Kidney (tissue), 13 donors: ENCODE measurements at regions not wholly inside any gene's neighbourhood (a gene's known extent, or its start where the extent isn't known, plus 50 kb on each side); places are given as distances from the start of the nearest gene placed in this dataset.

Experiments used
- DNase-seq, 5 donors: peaks; one replicate each; pipeline ENCODE4 v3.0.0-alpha.2; 2013 to 2020
- FAIRE-seq: peaks from 2 replicates; lab custom pipeline; 2012; peaks lifted over from hg19 to GRCh38; lab: Jason Lieb, UNC
- H3K27ac ChIP-seq, 2 donors: one replicate each; pipeline ENCODE4 v1.7.0; 2013; ENCODE audit warnings: low read depth in 2 of 2, low read length in 2 of 2, inconsistent platforms in 1 of 2
- H3K27me3 ChIP-seq: one replicate; pipeline ENCODE4 v1.7.1; 2013; ENCODE audit warnings: low read length, inconsistent platforms; ENCODE audit not compliant: control insufficient read depth, insufficient read depth
- H3K36me3 ChIP-seq, 3 donors: one replicate each; pipeline versions ENCODE4 v1.7.0 to v1.7.1; 2013; ENCODE audit warnings: low read length in 3 of 3, control low read depth in 1 of 3, inconsistent platforms in 1 of 3; ENCODE audit not compliant: insufficient read depth in 3 of 3, control insufficient read depth in 2 of 3
- H3K4me1 ChIP-seq, 3 donors: one replicate each; pipeline versions ENCODE4 v1.7.0 to v1.7.1; 2013; ENCODE audit warnings: low read length in 3 of 3, inconsistent platforms in 1 of 3, low read depth in 1 of 3; ENCODE audit not compliant: control insufficient read depth in 2 of 3, insufficient read depth in 2 of 3
- H3K4me3 ChIP-seq, 3 donors: one replicate each; pipeline versions ENCODE4 v1.7.0 to v1.8.1; 2013; ENCODE audit warnings: low read length in 3 of 3, control low read depth in 1 of 3, inconsistent platforms in 1 of 3
- H3K9ac ChIP-seq, 3 donors: one replicate each; pipeline versions ENCODE4 v1.7.0 to v1.7.1; 2013; ENCODE audit warnings: low read length in 3 of 3, control low read depth in 1 of 3, inconsistent platforms in 1 of 3
- H3K9me3 ChIP-seq, 3 donors: one replicate each; pipeline versions ENCODE4 v1.7.0 to v1.7.1; 2013; ENCODE audit warnings: low read length in 3 of 3, control low read depth in 1 of 3, inconsistent platforms in 1 of 3; ENCODE audit not compliant: control insufficient read depth in 2 of 3, insufficient read depth in 1 of 3
- CTCF ChIP-seq: IDR thresholded peaks from 3 replicates; pipeline ENCODE4 v1.5.1; 2012; ENCODE audit warnings: mild to moderate bottlenecking, moderate library complexity, borderline replicate concordance; ENCODE audit not compliant: insufficient read depth; ENCODE audit errors: extremely low read depth
- intact Hi-C: fragments of 100-400 bp; cut with DNase I; formaldehyde crosslinking; loops from one replicate; pipeline ENCODE4 v1.11.1; 2022
- donor health status: control.
- donor health status: control.
- donor health status: control.
- donor health status: control.
- donor health status: control.
- donor health status: DM: yes; HTN: yes; CAD: no.
- donor health status: Normal renal cell carcinoma (clear cell type).

- intact Hi-C loops, result no loop called here
- no peak overlapping the region for H3K27ac ChIP-seq
- no peak for TF ChIP-seq CTCF
- H3K9ac ChIP-seq, result no peak overlapping the region
- no peaks in the 10 kb centered on the region for H3K4me1 ChIP-seq
- H3K9me3 ChIP-seq, result no peaks in the 10 kb centered on the region
- no peak for FAIRE-seq
- no peaks in the 10 kb centered on the region for H3K36me3 ChIP-seq
- H3K4me3 ChIP-seq, result no peak overlapping the region
- no peaks in the 10 kb centered on the region for H3K27me3 ChIP-seq
- no peak for DNase-seq
Observed at GRCh38 chr20:20796766-20797440, 84.5 kb upstream of the RALGAPA2 start.

- Histone ChIP-seq H3K36me3 (no peaks in the 10 kb centered on the region), H3K9me3 (no peaks in the 10 kb centered on the region), H3K27me3 (no peaks in the 10 kb centered on the region), H3K4me3 (no peak overlapping the region), H3K4me1 (no peaks in the 10 kb centered on the region), H3K27ac (no peak overlapping the region), H3K9ac (no peak overlapping the region)
- intact Hi-C loops, result no loop called here
- no peak for FAIRE-seq
- no peak for TF ChIP-seq CTCF
- DNase-seq, result no peak
Observed at GRCh38 chr20:20795721-20796120, 83.3 kb upstream of the RALGAPA2 start.

GRCh38 chr20:20795119-20795518 lies 82.7 kb upstream of the RALGAPA2 start:
- H3K27me3 ChIP-seq, result no peaks in the 10 kb centered on the region
- FAIRE-seq (no peak), DNase-seq (no peak)
- TF ChIP-seq CTCF, result no peak
- no peak overlapping the region for H3K27ac ChIP-seq
- no peaks in the 10 kb centered on the region for H3K4me1 ChIP-seq
- no peak overlapping the region for H3K4me3 ChIP-seq
- H3K9ac ChIP-seq, result no peak overlapping the region
- H3K36me3 ChIP-seq, result no peaks in the 10 kb centered on the region
- intact Hi-C loops, result no loop called here
- no peaks in the 10 kb centered on the region for H3K9me3 ChIP-seq

- TF ChIP-seq CTCF, result no peak
- intact Hi-C loops, result no loop called here
- no peak for FAIRE-seq
- no peak for DNase-seq
- Histone ChIP-seq H3K4me3 (no peak overlapping the region), H3K9me3 (no peaks in the 10 kb centered on the region), H3K4me1 (no peaks in the 10 kb centered on the region), H3K27ac (no peak overlapping the region), H3K27me3 (no peaks in the 10 kb centered on the region), H3K9ac (no peak overlapping the region), H3K36me3 (no peaks in the 10 kb centered on the region)
Observed at GRCh38 chr20:20793591-20793990, 81.1 kb upstream of the RALGAPA2 start.
